H9 (cell line): ENCODE measurements at regions not wholly inside any gene's neighbourhood (a gene's known extent, or its start where the extent isn't known, plus 50 kb on each side); places are given as distances from the start of the nearest gene placed in this dataset.

Experiments
- DNase-seq: peaks from one replicate; pipeline ENCODE4 v3.0.0-alpha.2; 2017
- H2AFZ ChIP-seq: one replicate; pipeline ENCODE4 v1.6.1; 2013; ENCODE audit warnings: mild to moderate bottlenecking, low read length, control low read depth, moderate library complexity
- H2AK5ac ChIP-seq: 2 replicates; pipeline ENCODE4 v1.6.1; 2013; ENCODE audit warnings: low read length, control low read depth, mixed read lengths; ENCODE audit not compliant: insufficient read length
- H2BK120ac ChIP-seq: one replicate; pipeline ENCODE4 v1.6.1; 2013; ENCODE audit warnings: low read depth, mild to moderate bottlenecking, low read length, control low read depth, inconsistent platforms; ENCODE audit not compliant: poor library complexity, severe bottlenecking
- H2BK12ac ChIP-seq: 2 replicates; pipeline ENCODE4 v1.6.1; 2013; ENCODE audit warnings: low read length, control low read depth, mixed read lengths, low read depth; ENCODE audit not compliant: insufficient read length
- H2BK15ac ChIP-seq: 2 replicates; pipeline ENCODE4 v1.6.1; 2013; ENCODE audit warnings: low read depth, low read length, control low read depth
- H2BK20ac ChIP-seq: one replicate; pipeline ENCODE4 v1.6.1; 2013; ENCODE audit warnings: low read depth, mild to moderate bottlenecking, low read length, control low read depth, inconsistent platforms; ENCODE audit not compliant: poor library complexity, severe bottlenecking
- H2BK5ac ChIP-seq: 2 replicates; pipeline ENCODE4 v1.6.1; 2013; ENCODE audit warnings: low read length, control low read depth, mixed read lengths; ENCODE audit not compliant: insufficient read length
- H3K14ac ChIP-seq: 2 replicates; pipeline ENCODE4 v1.6.1; 2013; ENCODE audit warnings: low read length, control low read depth; ENCODE audit not compliant: insufficient read depth
- H3K18ac ChIP-seq: 2 replicates; pipeline ENCODE4 v1.6.1; 2013; ENCODE audit warnings: low read depth, mild to moderate bottlenecking, mixed read lengths, low read length, control low read depth; ENCODE audit not compliant: insufficient read length
- H3K23ac ChIP-seq: 2 replicates; pipeline ENCODE4 v1.6.1; 2013; ENCODE audit warnings: low read length, control low read depth, mixed read lengths, low read depth; ENCODE audit not compliant: insufficient read length
- H3K23me2 ChIP-seq: 2 replicates; pipeline ENCODE4 v1.6.1; 2013; ENCODE audit warnings: low read depth, mild to moderate bottlenecking, mixed read lengths, low read length, control low read depth; ENCODE audit not compliant: insufficient read length, poor library complexity, severe bottlenecking
- H3K27ac ChIP-seq: 2 replicates; pipeline ENCODE4 v1.5.1; 2013; ENCODE audit warnings: low read length, control low read depth, mixed read lengths, low read depth; ENCODE audit not compliant: insufficient read length
- H3K27me3 ChIP-seq: 2 replicates; pipeline ENCODE4 v1.6.1; 2013; ENCODE audit warnings: low read length, control low read depth, inconsistent platforms; ENCODE audit not compliant: insufficient read depth
- H3K4ac ChIP-seq: 2 replicates; pipeline ENCODE4 v1.6.1; 2013; ENCODE audit warnings: low read depth, mild to moderate bottlenecking, control low read depth, inconsistent platforms, low read length, moderate library complexity
- H3K4me1 ChIP-seq: 2 replicates; pipeline ENCODE4 v1.6.1; 2013; ENCODE audit warnings: low read length, control low read depth, inconsistent platforms; ENCODE audit not compliant: insufficient read depth
- H3K4me2 ChIP-seq: 2 replicates; pipeline ENCODE4 v1.6.1; 2013; ENCODE audit warnings: low read length, control low read depth, mixed read lengths; ENCODE audit not compliant: insufficient read length, insufficient read depth
- H3K56ac ChIP-seq: 2 replicates; pipeline ENCODE4 v1.6.1; 2013; ENCODE audit warnings: low read depth, mild to moderate bottlenecking, mixed read lengths, low read length, control low read depth; ENCODE audit not compliant: insufficient read length
- H3K79me1 ChIP-seq: 2 replicates; pipeline ENCODE4 v1.6.1; 2013; ENCODE audit warnings: low read depth, mild to moderate bottlenecking, moderate library complexity, low read length, control low read depth, inconsistent platforms; ENCODE audit not compliant: insufficient read depth, poor library complexity, severe bottlenecking
- H3K79me2 ChIP-seq: 2 replicates; pipeline ENCODE4 v1.6.1; 2013; ENCODE audit warnings: low read length, control low read depth, inconsistent platforms; ENCODE audit not compliant: insufficient read depth
- H3K9ac ChIP-seq: 2 replicates; pipeline ENCODE4 v1.6.1; 2013; ENCODE audit warnings: low read length, control low read depth, mixed read lengths; ENCODE audit not compliant: insufficient read length; ENCODE audit errors: extremely low read depth
- H3K9me3 ChIP-seq: one replicate; pipeline ENCODE4 v1.6.1; 2013; ENCODE audit warnings: low read depth, low read length, inconsistent platforms; ENCODE audit not compliant: control insufficient read depth
- H3T11ph ChIP-seq: one replicate; pipeline ENCODE4 v1.6.1; 2013; ENCODE audit warnings: mild to moderate bottlenecking, low read length, control low read depth, inconsistent platforms
- H4K20me1 ChIP-seq: one replicate; pipeline ENCODE4 v1.6.1; 2013; ENCODE audit not compliant: control insufficient read depth, insufficient read length, insufficient read depth
- H4K5ac ChIP-seq: 2 replicates; pipeline ENCODE4 v1.6.1; 2013; ENCODE audit warnings: low read depth, mild to moderate bottlenecking, mixed read lengths, low read length, control low read depth; ENCODE audit not compliant: insufficient read length
- H4K8ac ChIP-seq: replicated peaks from 2 replicates; pipeline ENCODE4 v1.6.1; 2013; ENCODE audit warnings: low read length, control low read depth, mixed read lengths, low read depth; ENCODE audit not compliant: insufficient read length
- H4K91ac ChIP-seq: 2 replicates; pipeline ENCODE4 v1.6.1; 2013; ENCODE audit warnings: low read depth, mild to moderate bottlenecking, moderate library complexity, mixed read lengths, low read length, control low read depth; ENCODE audit not compliant: insufficient read length
- H3K27ac Mint-ChIP-seq, 3 experiments: 2 replicates in 2 of 3; 3 replicates in 1 of 3; pipeline ENCODE4 v1.8.0; 2020 to 2021; ENCODE audit warnings: mixed read lengths in 3 of 3, mild to moderate bottlenecking in 1 of 3, moderate library complexity in 1 of 3
- H3K27me3 Mint-ChIP-seq: 2 replicates; pipeline ENCODE4 v1.8.0; 2021; ENCODE audit warnings: low read depth, mild to moderate bottlenecking, moderate library complexity, mixed read lengths
- H3K36me3 Mint-ChIP-seq, 3 experiments: 2 replicates in 2 of 3; 3 replicates in 1 of 3; pipeline ENCODE4 v1.8.0; 2020 to 2021; ENCODE audit warnings: low read depth in 3 of 3, mixed read lengths in 3 of 3; ENCODE audit not compliant: insufficient read depth in 1 of 3
- H3K4me1 Mint-ChIP-seq, 2 experiments: 2 replicates each; pipeline ENCODE4 v1.8.0; 2020; ENCODE audit warnings: mixed read lengths in 2 of 2
- H3K4me3 Mint-ChIP-seq, 2 experiments: 2 replicates in 1 of 2; 3 replicates in 1 of 2; pipeline ENCODE4 v1.8.0; 2020 to 2021; ENCODE audit warnings: mild to moderate bottlenecking in 2 of 2, mixed read lengths in 2 of 2, moderate library complexity in 1 of 2
- H3K9me3 Mint-ChIP-seq, 2 experiments: 2 replicates in 1 of 2; 3 replicates in 1 of 2; pipeline ENCODE4 v1.8.0; 2020; ENCODE audit warnings: mild to moderate bottlenecking in 2 of 2, mixed read lengths in 2 of 2, moderate library complexity in 1 of 2
- TF ChIP-seq, protein P1 (sequence below): fragments of 200-600 bp; sonication (generic); conservative IDR thresholded peaks from 3 replicates; pipeline ENCODE4 v1.8.0; 2021; ENCODE audit warnings: antibody characterized with exemption, mild to moderate bottlenecking

DNA sequence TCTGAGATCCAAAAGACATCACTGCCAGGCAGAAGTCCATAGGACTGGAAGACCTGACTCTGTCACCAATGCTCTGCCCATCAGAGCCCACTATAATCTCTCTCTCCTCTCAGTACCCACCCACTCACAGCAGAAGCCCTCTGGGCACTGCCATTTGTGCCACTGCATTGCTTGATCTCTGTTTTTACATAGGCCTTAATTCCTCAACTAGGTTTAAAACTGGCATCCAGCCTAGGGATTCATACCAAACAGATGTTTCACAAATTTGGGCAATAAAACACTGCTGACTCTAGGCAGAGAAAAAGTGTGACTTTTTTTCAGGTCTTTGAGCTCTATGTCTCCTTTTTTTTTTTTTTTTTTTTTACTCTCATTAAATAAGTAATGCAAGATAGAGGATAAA, 91.1 kb upstream of the RANBP3L start:
- H4K5ac ChIP-seq: no peak overlapping the region
- H3K9me3 ChIP-seq: no peaks in the 10 kb centered on the region
- Mint-ChIP-seq H3K36me3 (no peaks in the 10 kb centered on the region), H3K4me1 (peaks cover 11 to 13% of the 10 kb centered on the region in 2 experiments), H3K27me3 (no peaks in the 10 kb centered on the region; the same call in none of the 2 replicates), H3K4me3 (no peak overlapping the region), H3K27ac (no peak overlapping the region), H3K9me3 (no peaks in the 10 kb centered on the region)
- TF ChIP-seq, protein P1, sequence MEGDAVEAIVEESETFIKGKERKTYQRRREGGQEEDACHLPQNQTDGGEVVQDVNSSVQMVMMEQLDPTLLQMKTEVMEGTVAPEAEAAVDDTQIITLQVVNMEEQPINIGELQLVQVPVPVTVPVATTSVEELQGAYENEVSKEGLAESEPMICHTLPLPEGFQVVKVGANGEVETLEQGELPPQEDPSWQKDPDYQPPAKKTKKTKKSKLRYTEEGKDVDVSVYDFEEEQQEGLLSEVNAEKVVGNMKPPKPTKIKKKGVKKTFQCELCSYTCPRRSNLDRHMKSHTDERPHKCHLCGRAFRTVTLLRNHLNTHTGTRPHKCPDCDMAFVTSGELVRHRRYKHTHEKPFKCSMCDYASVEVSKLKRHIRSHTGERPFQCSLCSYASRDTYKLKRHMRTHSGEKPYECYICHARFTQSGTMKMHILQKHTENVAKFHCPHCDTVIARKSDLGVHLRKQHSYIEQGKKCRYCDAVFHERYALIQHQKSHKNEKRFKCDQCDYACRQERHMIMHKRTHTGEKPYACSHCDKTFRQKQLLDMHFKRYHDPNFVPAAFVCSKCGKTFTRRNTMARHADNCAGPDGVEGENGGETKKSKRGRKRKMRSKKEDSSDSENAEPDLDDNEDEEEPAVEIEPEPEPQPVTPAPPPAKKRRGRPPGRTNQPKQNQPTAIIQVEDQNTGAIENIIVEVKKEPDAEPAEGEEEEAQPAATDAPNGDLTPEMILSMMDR: no peak
- H4K20me1 ChIP-seq: no peaks in the 10 kb centered on the region
- H3T11ph ChIP-seq: no peak overlapping the region
- no peak overlapping the region for H2AK5ac ChIP-seq
- no peak overlapping the region for H2AFZ ChIP-seq
- H2BK12ac ChIP-seq: no peak overlapping the region
- no peak overlapping the region for H3K56ac ChIP-seq
- no peak overlapping the region for H2BK15ac ChIP-seq
- no peak overlapping the region for H3K4ac ChIP-seq
- no peak overlapping the region for H2BK20ac ChIP-seq
- no peak overlapping the region for H3K9ac ChIP-seq
- no peaks in the 10 kb centered on the region for H3K79me1 ChIP-seq
- no peak overlapping the region for H3K14ac ChIP-seq
- no peaks in the 10 kb centered on the region for H3K23me2 ChIP-seq
- H3K18ac ChIP-seq: no peak overlapping the region
- H3K4me2 ChIP-seq: no peak overlapping the region
- no peaks in the 10 kb centered on the region for H3K27me3 ChIP-seq
- H2BK5ac ChIP-seq: no peak overlapping the region
- no peaks in the 10 kb centered on the region for H3K4me1 ChIP-seq
- no peak overlapping the region for H2BK120ac ChIP-seq
- no peak overlapping the region for H4K91ac ChIP-seq
- no peak for DNase-seq
- H3K79me2 ChIP-seq: no peaks in the 10 kb centered on the region
- H4K8ac ChIP-seq: no peak overlapping the region
- no peak overlapping the region for H3K23ac ChIP-seq
- H3K27ac ChIP-seq: no peak overlapping the region
